Astrocyte of the hippocampus (primary cell): ENCODE measurements at regions not wholly inside any gene's neighbourhood (a gene's known extent, or its start where the extent isn't known, plus 50 kb on each side); places are given as distances from the start of the nearest gene placed in this dataset.

Experiments
- DNase-seq: peaks from one replicate; pipeline ENCODE4 v3.0.0; 2011; ENCODE audit warnings: low read depth, low spot score

GRCh38 chr11:33646629-33647028 is 54.0 kb downstream of the C11orf91 start:
- no peak for DNase-seq

GRCh38 chr11:33646168-33646567 is 54.5 kb downstream of the C11orf91 start:
- no peak for DNase-seq

DNA sequence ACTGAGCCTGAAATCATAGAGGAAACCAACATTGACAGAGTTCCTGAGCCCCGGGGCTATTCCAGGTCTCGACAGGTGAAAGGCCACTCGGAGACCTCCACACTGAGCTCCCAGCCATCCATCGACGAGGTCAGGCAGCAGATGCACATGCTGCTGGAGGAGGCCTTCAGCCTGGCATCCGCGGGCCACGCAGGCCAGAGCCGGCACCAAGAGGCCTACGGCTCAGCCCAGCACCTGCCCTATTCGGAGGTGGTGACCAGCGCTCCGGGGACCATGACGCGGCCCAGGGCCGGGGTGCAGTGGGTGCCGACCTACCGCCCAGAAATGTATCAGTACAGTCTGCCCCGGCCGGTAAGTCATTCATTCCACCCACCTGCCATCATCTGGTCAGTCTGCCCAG is 54.9 kb downstream of the C11orf91 start:
- no peak for DNase-seq

DNA sequence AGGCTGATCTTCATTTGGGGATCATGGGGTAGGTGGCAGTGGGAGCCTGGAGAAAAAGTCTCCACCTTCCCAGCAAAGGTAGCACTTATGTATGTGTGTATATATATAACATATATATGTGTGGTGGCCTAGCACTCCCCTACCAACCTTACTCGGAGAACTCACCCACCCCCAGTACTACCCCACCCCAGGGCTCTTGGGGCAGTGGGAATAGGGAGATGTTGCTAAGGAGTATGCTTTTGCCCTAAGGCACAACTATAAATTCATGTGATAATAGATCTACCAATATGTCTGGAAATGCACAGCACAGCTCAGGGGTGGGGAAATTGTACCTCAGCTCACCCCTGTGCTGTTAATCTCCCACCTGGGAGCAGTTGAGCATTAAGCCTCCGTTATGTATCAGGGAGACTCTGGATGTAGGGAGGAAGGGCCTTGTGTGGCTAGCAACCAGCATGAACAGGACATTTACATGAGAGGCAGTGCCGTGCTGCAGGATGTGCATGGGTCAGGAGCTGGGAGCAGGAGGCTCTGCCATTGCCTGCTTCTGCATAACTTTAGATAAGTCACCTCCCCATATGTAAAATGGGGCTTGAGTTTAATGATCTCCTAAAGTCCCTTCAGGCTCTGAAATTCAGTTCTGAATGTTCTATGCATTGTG is 57.3 kb downstream of the C11orf91 start:
- no peak for DNase-seq

GRCh38 chr11:33642461-33643166 is 58.0 kb downstream of the C11orf91 start:
- no peak for DNase-seq

DNA sequence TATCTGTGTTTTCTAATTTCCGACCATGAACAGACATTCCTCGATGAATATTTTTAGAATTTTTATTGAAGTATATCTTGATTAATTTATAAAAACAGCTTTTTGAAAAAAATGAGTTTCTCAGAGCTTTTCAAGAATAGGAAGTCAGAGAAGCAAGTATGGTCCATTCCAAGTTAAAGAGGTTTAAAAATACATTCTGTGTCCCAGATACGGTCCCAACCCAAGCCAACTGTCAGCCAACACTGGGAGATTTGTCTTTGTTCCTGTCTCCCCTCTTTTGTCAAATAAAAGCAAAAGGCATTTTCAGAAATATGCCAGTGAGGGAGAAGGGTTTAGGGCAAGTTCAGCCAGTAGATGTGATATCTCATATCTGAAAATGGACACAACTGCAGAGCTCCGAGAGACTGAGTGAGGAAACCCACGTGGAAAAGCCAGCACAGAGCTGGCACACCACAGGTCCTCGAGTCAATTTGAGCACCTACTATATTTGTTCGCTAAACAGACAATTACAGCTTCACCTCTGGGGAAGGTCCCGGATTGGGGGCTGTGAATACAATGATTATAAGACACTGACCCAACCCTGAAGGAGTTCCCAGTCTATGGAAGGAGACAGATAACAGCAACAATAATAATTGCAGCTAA is 59.8 kb downstream of the C11orf91 start:
- DNase-seq: no peak

- DNase-seq: no peak
Observed at GRCh38 chr11:33638608-33639007, 62.0 kb downstream of the C11orf91 start.

DNA sequence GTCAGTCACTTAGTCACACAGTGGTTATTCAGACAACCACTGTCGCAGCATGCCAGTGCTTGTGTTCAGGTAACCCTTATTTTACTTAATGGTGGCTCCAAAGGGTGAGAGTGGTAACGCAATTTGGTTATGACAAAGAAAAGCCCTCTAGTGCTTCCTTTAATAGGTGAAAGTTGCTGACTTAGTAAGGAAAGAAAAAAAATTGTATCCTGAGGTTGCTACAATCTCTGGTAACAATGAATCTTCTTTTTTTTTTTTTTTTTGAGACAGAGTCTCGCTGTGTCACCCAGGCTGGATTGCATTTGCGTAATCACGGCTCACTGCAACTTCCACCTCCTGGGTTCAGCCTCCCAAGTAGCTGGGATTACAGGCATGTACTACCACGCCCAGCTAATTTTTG is 64.5 kb downstream of the C11orf91 start:
- DNase-seq: no peak

GRCh38 chr11:33635161-33635560 is 65.5 kb downstream of the C11orf91 start:
- DNase-seq: peak; percentile 37

DNA sequence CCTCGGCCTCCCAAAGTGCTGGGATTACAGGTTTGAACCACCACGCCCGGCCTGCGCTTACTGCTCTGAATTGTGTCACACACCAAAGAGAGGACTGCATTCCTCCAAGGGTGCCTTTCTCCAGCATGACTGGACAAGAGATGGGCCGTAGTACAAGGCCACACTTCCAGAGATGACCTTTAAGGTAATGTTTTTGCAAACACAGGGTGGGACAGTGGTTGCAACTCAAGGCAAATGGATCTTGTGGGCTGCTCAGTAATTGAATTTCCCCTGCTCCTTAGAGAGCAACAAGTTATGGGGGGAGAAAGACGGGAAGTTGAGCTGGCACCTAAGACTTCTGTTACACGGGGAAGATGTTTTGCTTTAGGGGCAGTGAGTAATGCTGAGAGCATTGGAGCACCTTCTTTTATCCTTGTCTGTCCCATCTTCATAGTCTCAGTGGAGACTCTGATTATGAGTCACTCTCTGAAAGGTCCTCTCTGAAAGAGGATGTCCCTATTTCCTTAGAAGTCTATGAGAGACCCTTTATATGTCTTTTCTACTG is 66.3 kb downstream of the C11orf91 start:
- no peak for DNase-seq

- DNase-seq: peak; percentile 75
Observed at GRCh38 chr11:33633251-33634003, 67.2 kb downstream of the C11orf91 start.

- DNase-seq: no peak
Observed at GRCh38 chr11:33631749-33632091, 68.9 kb downstream of the C11orf91 start.

GRCh38 chr11:33630936-33631748 is 69.5 kb downstream of the C11orf91 start:
- no peak for DNase-seq

- DNase-seq: no peak
Observed at GRCh38 chr11:33624083-33624482, 76.5 kb downstream of the C11orf91 start.

DNA sequence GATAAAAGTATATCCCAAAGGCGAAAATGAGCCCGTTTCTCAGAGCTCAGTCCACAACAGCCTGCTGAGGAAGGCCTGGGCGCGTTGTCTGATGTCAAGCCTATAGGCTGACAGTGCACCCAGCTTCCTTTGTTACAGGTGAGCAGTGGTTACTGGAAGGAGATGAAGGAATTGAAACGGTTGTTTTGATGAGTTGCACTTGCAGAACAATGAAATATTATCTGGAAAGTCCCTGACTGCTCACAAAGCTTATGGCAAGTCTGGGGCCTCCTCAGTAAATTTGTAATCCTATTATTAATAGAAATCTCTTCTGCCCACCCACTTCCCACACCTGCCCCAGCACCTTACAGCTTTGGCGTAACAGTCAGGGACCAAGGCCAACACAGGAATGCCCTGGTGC is 77.8 kb downstream of the C11orf91 start:
- no peak for DNase-seq

DNA sequence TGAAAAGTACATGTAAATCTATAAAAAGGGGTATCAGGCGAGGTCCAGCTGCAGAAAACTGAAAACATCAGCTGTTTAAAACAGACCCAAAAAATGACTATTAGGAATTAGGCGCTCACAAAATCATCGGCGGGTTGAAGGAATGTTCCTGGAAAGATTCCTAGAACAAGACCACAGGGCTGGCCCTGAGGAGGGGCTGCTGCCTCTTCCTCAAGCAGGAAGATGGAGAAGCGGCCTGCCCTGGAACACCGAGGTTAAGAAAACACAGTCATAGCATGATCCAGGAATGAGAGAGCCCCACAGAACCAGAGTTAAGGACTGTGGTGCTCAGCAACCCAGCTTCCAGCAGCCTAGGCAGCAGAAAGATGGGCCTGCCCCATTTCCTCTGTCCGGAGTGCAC is 78.4 kb downstream of the C11orf91 start:
- peak; percentile 81 for DNase-seq

GRCh38 chr11:33620423-33621171 is 80.0 kb downstream of the C11orf91 start:
- peak; percentile 67 for DNase-seq

- DNase-seq: no peak
Observed at GRCh38 chr11:33618956-33619355, 81.7 kb downstream of the C11orf91 start.

DNA sequence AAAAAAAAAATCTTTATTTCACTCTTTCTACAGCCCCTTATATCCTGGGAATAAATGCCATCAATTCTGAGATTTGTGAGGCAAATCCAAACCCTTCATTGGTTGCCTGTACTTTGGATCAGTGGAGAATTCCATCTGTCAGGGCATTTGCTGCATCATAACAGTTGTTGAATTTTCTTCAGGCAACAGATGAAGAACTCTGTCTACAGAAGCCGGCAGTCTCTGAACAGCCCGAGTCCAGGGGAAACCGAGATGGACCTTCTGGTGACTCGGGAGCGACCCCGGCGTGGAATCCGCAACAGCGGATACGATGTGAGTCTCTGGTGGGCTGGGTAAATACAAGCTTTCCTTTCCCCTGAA is 82.3 kb downstream of the C11orf91 start:
- no peak for DNase-seq

DNA sequence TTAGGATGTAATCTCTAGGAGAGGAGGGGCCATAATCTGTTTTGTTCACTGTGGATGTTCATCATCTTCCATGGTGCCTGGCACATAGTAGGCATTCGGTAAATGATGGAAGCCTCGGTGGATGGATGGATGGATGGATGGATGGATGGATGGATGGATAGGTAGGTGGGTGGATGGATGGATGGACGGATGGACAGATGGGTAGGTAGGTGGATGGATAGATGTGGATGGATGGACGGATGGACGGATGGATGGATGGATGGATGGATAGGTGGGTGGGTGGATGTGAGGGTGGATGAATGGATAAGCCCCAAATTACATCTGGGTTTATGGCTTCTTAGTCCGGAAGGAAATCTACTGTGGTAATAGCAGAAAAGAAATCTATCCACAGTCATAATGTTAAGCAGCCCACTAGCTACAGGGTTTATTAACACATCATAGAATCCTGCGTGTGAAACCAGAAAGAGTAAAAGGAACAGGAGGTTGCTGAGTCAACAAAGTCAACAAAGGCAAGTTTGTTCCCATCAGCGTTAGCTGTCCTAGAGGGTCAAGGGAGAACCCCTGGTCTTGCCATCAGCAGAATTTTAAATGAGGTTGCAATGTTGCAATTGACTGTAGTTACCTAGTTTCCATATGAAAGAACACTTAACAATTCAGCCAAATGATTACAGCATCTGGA is 82.8 kb downstream of the C11orf91 start:
- peak; percentile 67 for DNase-seq
